ENCODE measurements at regions not wholly inside any gene's neighbourhood (a gene's known extent, or its start where the extent isn't known, plus 50 kb on each side); places are given as distances from the start of the nearest gene placed in this dataset.

DNA sequence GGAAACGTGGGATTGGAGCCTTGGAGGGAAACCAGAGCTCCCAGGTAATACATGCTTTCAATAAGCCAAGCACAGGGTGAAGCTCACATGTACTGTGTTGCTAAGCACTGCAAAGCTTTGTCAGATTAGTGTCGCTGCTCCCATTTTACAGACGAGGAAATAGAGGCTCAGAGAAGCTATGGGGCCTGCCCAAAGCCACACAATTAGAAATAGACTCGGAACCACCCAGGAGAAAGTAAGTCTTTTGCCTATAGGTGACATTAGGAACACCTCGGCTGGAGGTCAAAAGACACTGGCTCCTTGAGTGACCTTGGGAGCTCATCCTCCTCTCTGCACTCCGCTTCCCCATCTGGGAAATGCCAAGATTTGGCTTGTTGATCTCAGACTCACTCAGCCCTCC, 175.6 kb upstream of the ZC3H12A start:
- no peak overlapping the region for H3K4me3 Mint-ChIP-seq (ENCODE audit: unreplicated experiment)
- peaks cover 5% of the 10 kb centered on the region for H3K9me3 Mint-ChIP-seq (ENCODE audit: unreplicated experiment)
- TF ChIP-seq CTCF (IDR thresholded peaks at IDR 0.05; ENCODE audit: partially characterized antibody, unreplicated experiment), result no peak
- DNase-seq, result no peak
- H3K36me3 Mint-ChIP-seq (ENCODE audit: unreplicated experiment), result no peaks in the 10 kb centered on the region
- peaks cover 8% of the 10 kb centered on the region for H3K27me3 Mint-ChIP-seq (ENCODE audit: unreplicated experiment)
- H3K4me1 Mint-ChIP-seq (ENCODE audit: low read depth, unreplicated experiment), result no peaks in the 10 kb centered on the region
- no peak overlapping the region for H3K27ac Mint-ChIP-seq (ENCODE audit: unreplicated experiment)

- Mint-ChIP-seq H3K27ac (ENCODE audit: unreplicated experiment) (no peak overlapping the region), H3K9me3 (ENCODE audit: unreplicated experiment) (peaks cover 4% of the 10 kb centered on the region), H3K27me3 (ENCODE audit: unreplicated experiment) (peaks cover 11% of the 10 kb centered on the region), H3K4me1 (ENCODE audit: low read depth, unreplicated experiment) (no peaks in the 10 kb centered on the region), H3K4me3 (ENCODE audit: unreplicated experiment) (no peak overlapping the region), H3K36me3 (ENCODE audit: unreplicated experiment) (no peaks in the 10 kb centered on the region)
- no peak for DNase-seq
- no peak for TF ChIP-seq CTCF (IDR thresholded peaks at IDR 0.05; ENCODE audit: partially characterized antibody, unreplicated experiment)
These were observed 175.2 kb upstream of the ZC3H12A start for GRCh38 chr1:37299216-37299615.

DNA sequence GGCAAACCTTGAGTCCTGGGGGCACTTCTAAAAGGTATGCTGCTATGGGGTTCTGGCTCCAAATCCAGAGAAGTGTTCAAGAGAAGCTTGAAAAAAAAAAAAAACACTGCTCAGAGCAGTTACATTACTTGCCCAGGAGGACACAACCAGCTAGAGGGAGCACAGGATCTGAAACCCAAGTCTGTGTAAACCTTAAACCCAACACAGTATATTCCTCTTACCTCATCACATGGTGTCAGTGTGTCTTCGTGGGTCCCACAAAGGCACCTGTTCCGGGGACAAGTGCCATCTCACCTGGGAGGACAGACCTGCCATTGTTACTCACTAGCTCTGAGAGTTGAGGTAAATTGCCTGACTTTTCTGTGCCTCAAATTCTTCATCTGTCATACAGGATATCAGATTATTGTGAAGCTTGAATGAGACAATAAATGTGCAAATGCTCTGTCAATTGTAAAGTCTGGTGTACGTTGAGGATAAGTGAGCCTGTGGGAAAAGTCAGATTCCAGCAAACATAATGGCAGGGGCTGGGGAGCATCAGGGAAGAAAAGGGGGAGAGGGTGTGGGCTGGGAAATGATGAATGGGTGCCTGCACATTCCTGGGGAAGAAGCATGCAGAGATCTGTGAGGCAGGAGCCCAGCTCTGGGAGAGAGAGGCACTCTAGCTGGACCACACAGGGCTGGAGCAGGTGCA, 170.4 kb upstream of the ZC3H12A start:
- H3K4me3 Mint-ChIP-seq (ENCODE audit: unreplicated experiment), result no peak overlapping the region
- peaks cover 4% of the 10 kb centered on the region for H3K4me1 Mint-ChIP-seq (ENCODE audit: low read depth, unreplicated experiment)
- peaks cover 3% of the 10 kb centered on the region for H3K27me3 Mint-ChIP-seq (ENCODE audit: unreplicated experiment)
- no peaks in the 10 kb centered on the region for H3K9me3 Mint-ChIP-seq (ENCODE audit: unreplicated experiment)
- no peak overlapping the region for H3K27ac Mint-ChIP-seq (ENCODE audit: unreplicated experiment)
- no peak for TF ChIP-seq CTCF (IDR thresholded peaks at IDR 0.05; ENCODE audit: partially characterized antibody, unreplicated experiment)
- H3K36me3 Mint-ChIP-seq (ENCODE audit: unreplicated experiment), result no peaks in the 10 kb centered on the region
- DNase-seq, result no peak

- H3K36me3 Mint-ChIP-seq (ENCODE audit: unreplicated experiment), result no peaks in the 10 kb centered on the region
- H3K4me3 Mint-ChIP-seq (ENCODE audit: unreplicated experiment), result no peak overlapping the region
- peaks cover 7% of the 10 kb centered on the region for H3K27me3 Mint-ChIP-seq (ENCODE audit: unreplicated experiment)
- peaks cover 4% of the 10 kb centered on the region for H3K4me1 Mint-ChIP-seq (ENCODE audit: low read depth, unreplicated experiment)
- no peak overlapping the region for H3K27ac Mint-ChIP-seq (ENCODE audit: unreplicated experiment)
- TF ChIP-seq CTCF (IDR thresholded peaks at IDR 0.05; ENCODE audit: partially characterized antibody, unreplicated experiment), result no peak
- no peaks in the 10 kb centered on the region for H3K9me3 Mint-ChIP-seq (ENCODE audit: unreplicated experiment)
- no peak for DNase-seq
These were observed 169.3 kb upstream of the ZC3H12A start for GRCh38 chr1:37305108-37305507.

- peak; percentile 52 for DNase-seq
- Mint-ChIP-seq H3K27me3 (ENCODE audit: unreplicated experiment) (peaks cover 7% of the 10 kb centered on the region), H3K4me1 (ENCODE audit: low read depth, unreplicated experiment) (peaks cover 4% of the 10 kb centered on the region)
These were observed 168.5 kb upstream of the ZC3H12A start for GRCh38 chr1:37305841-37306240.

More at GRCh38 chr1:37305841-37306240, 168.5 kb upstream of the ZC3H12A start:
- no peak for TF ChIP-seq CTCF (IDR thresholded peaks at IDR 0.05; ENCODE audit: partially characterized antibody, unreplicated experiment)
- Mint-ChIP-seq H3K27ac (ENCODE audit: unreplicated experiment) (peak overlapping the region; percentile 90), H3K36me3 (ENCODE audit: unreplicated experiment) (no peaks in the 10 kb centered on the region), H3K4me3 (ENCODE audit: unreplicated experiment) (peak overlapping the region; percentile 22), H3K9me3 (ENCODE audit: unreplicated experiment) (peaks cover 3% of the 10 kb centered on the region)

Measured in glutamatergic neuron (in vitro differentiated cells).